K562 (cell line): ENCODE measurements at regions not wholly inside any gene's neighbourhood (a gene's known extent, or its start where the extent isn't known, plus 50 kb on each side); places are given as distances from the start of the nearest gene placed in this dataset.

ENCODE experiments used
- ATAC-seq: fragments of 200-7000 bp; cut with Tn5 transposase; 3 replicates; pipeline ENCODE4 v1.9.1; 2020; ENCODE audit warnings: moderate library complexity
- BruUV-seq: library from RNA; stranded (reverse); fragments of 400-500 nt; replicated peaks from 2 replicates; lab custom pipeline; 2021; lab: Mats Ljungman, UMichigan
- CTCF ChIA-PET: fragments of 300-600 bp; formaldehyde crosslinking; extraction: SDS; loops from one replicate; lab custom pipeline; 2021; ENCODE audit warnings: low intra/inter-chr PET ratio; lab: Yijun Ruan, JAX
- POLR2A ChIA-PET: fragments of 300-600, 350-650 bp; sonication (Branson Sonifier 250); formaldehyde crosslinking; extraction: SDS; loops from one replicate; lab custom pipeline; 2021; ENCODE audit warnings: antibody characterized with exemption, inconsistent platforms; lab: Yijun Ruan, JAX
- DNase-seq, 4 experiments: peaks; one replicate each; pipeline versions ENCODE4 v3.0.0 to v3.0.0-alpha.2; 2011 to 2018; ENCODE audit warnings: low spot score in 3 of 4, mixed read lengths in 3 of 4; ENCODE audit errors: extremely low read depth in 1 of 4
- FAIRE-seq: peaks from 2 replicates; lab custom pipeline; 2011; peaks lifted over from hg19 to GRCh38; lab: Jason Lieb, UNC
- H2AFZ ChIP-seq: 2 replicates; pipeline ENCODE4 v1.6.0; 2011; ENCODE audit warnings: low read depth, low read length, control low read depth, inconsistent platforms
- H3K27ac ChIP-seq: fragments of 200-600 bp; 3 replicates; pipeline ENCODE4 v1.8.0; 2011; ENCODE audit warnings: low read depth, mild to moderate bottlenecking, control low read depth, inconsistent platforms, low read length, moderate library complexity, mixed read lengths; ENCODE audit errors: extremely low read depth
- H3K27me3 ChIP-seq, 2 experiments: fragments of 300-600 bp in 1 of 2; 2 replicates in 1 of 2; 3 replicates in 1 of 2; pipeline versions ENCODE4 v1.6.0 to v1.8.0; 2011; ENCODE audit warnings: inconsistent platforms in 2 of 2, low read length in 2 of 2, mild to moderate bottlenecking in 1 of 2, mixed read lengths in 1 of 2, moderate library complexity in 1 of 2; ENCODE audit not compliant: control insufficient read depth in 2 of 2, insufficient read depth in 2 of 2
- H3K36me3 ChIP-seq: fragments of 300-600 bp; 3 replicates; pipeline ENCODE4 v1.8.0; 2011; ENCODE audit warnings: mild to moderate bottlenecking, low read length, inconsistent platforms; ENCODE audit not compliant: control insufficient read depth, insufficient read depth
- H3K4me1 ChIP-seq, 2 experiments: fragments of 200-600 bp in 1 of 2; replicated peaks in 1 of 2; 2 replicates in 1 of 2; 3 replicates in 1 of 2; pipeline versions ENCODE4 v1.5.1 to v1.8.0; 2011; ENCODE audit warnings: inconsistent platforms in 2 of 2, low read length in 2 of 2, mild to moderate bottlenecking in 1 of 2, mixed read lengths in 1 of 2, moderate library complexity in 1 of 2; ENCODE audit not compliant: control insufficient read depth in 2 of 2, insufficient read depth in 2 of 2
- H3K4me2 ChIP-seq: 2 replicates; pipeline ENCODE4 v1.6.1; 2011; ENCODE audit warnings: low read length, control low read depth, inconsistent platforms, mixed read lengths; ENCODE audit not compliant: insufficient read depth
- H3K4me3 ChIP-seq: fragments of 200-600 bp; sonication (generic), shearing (Covaris generic); 2 replicates; pipeline ENCODE4 v1.5.1; 2016; ENCODE audit warnings: control low read depth, inconsistent platforms
- H3K79me2 ChIP-seq: fragments of 200-600 bp; 3 replicates; pipeline ENCODE4 v1.8.0; 2011; ENCODE audit warnings: low read length, inconsistent platforms; ENCODE audit not compliant: control insufficient read depth, insufficient read depth
- H3K9ac ChIP-seq, 2 experiments: 2 replicates each; pipeline versions ENCODE4 v1.6.0 to v1.6.1; 2011; ENCODE audit warnings: low read depth in 2 of 2, low read length in 2 of 2, control low read depth in 1 of 2, inconsistent platforms in 1 of 2, mild to moderate bottlenecking in 1 of 2, mixed read lengths in 1 of 2; ENCODE audit not compliant: insufficient read depth in 1 of 2
- H3K9me1 ChIP-seq: one replicate; pipeline ENCODE4 v1.6.0; 2011; ENCODE audit warnings: inconsistent platforms, mild to moderate bottlenecking, low read length, moderate library complexity; ENCODE audit not compliant: control insufficient read depth, insufficient read depth
- H3K9me3 ChIP-seq: replicated peaks from 2 replicates; pipeline ENCODE4 v1.5.1; 2011; ENCODE audit warnings: low read depth, low read length, inconsistent platforms; ENCODE audit not compliant: control insufficient read depth, insufficient read depth
- H4K20me1 ChIP-seq: replicated peaks from 2 replicates; pipeline ENCODE4 v1.6.1; 2011; ENCODE audit warnings: low read length, inconsistent platforms, mixed read lengths; ENCODE audit not compliant: control insufficient read depth, insufficient read depth
- ARID1B ChIP-seq: fragments of 450-650 bp; IDR thresholded peaks from 2 replicates; pipeline ENCODE4 v1.6.1; 2016; ENCODE audit warnings: antibody characterized with exemption, mild to moderate bottlenecking, inconsistent platforms
- ATF7 ChIP-seq: fragments of 450-650 bp; IDR thresholded peaks from 2 replicates; pipeline ENCODE4 v1.7.1; 2014; ENCODE audit warnings: mild to moderate bottlenecking, moderate library complexity
- BDP1 ChIP-seq: IDR thresholded peaks from 3 replicates; pipeline ENCODE4 v1.6.1; 2011; ENCODE audit not compliant: insufficient read length, insufficient read depth
- ETS2 ChIP-seq: IDR thresholded peaks from 2 replicates; pipeline ENCODE4 v1.6.1; 2016; ENCODE audit warnings: borderline replicate concordance, missing genetic modification characterization, mild to moderate bottlenecking, moderate library complexity, missing compliant biosample characterization; ENCODE audit not compliant: poor library complexity, severe bottlenecking
- ETV1 ChIP-seq: fragments of 450-650 bp; conservative IDR thresholded peaks from 2 replicates; pipeline ENCODE4 v1.6.1; 2016; ENCODE audit warnings: missing genetic modification characterization, control low read depth, low read depth, missing compliant biosample characterization
- GATAD2A ChIP-seq: fragments of 450-650 bp; IDR thresholded peaks from 2 replicates; pipeline ENCODE4 v1.6.1; 2017
- KHSRP ChIP-seq: fragments of 450-650 bp; IDR thresholded peaks from 2 replicates; pipeline ENCODE4 v1.6.1; 2017
- RFX7 ChIP-seq: fragments of 250-450 bp; sonication (Bioruptor Pico); IDR thresholded peaks from 2 replicates; pipeline ENCODE4 v1.5.1; 2021; ENCODE audit warnings: mild to moderate bottlenecking
- SMAD4 ChIP-seq: fragments of 250-450 bp; sonication (Bioruptor Pico); conservative IDR thresholded peaks from 2 replicates; pipeline ENCODE4 v1.8.0; 2021; ENCODE audit warnings: inconsistent platforms, mild to moderate bottlenecking, moderate library complexity
- SP1 ChIP-seq: sonication (generic); formaldehyde crosslinking; IDR thresholded peaks from 2 replicates; pipeline ENCODE4 v1.8.1; 2022; ENCODE audit warnings: mild to moderate bottlenecking, missing genetic modification reagents
- ZNF274 ChIP-seq: IDR thresholded peaks from 2 replicates; pipeline ENCODE4 v1.6.1; 2011; ENCODE audit warnings: low read depth, mild to moderate bottlenecking, low read length, moderate library complexity, borderline replicate concordance
- ZNF561 ChIP-seq: fragments of 450-650 bp; formaldehyde crosslinking; conservative IDR thresholded peaks from 2 replicates; pipeline ENCODE4 v1.4.0; 2020; ENCODE audit warnings: mild to moderate bottlenecking, moderate library complexity
- ZNF75A ChIP-seq: fragments of 450-650 bp; formaldehyde crosslinking; IDR thresholded peaks from 2 replicates; pipeline ENCODE4 v1.4.0; 2020; ENCODE audit warnings: mild to moderate bottlenecking
- WGBS: fragments of 100-300 bp; shearing (Covaris generic); methylation state at CpG from one replicate; pipeline ENCODE4 v1.1.6; 2016; ENCODE audit warnings: low coverage, mixed read lengths; ENCODE audit not compliant: insufficient coverage; ENCODE audit errors: missing lambda C conversion rate; 5-methylcytosine and 5-hydroxymethylcytosine counted together
- in situ Hi-C: fragments of 300-500 bp; cut with MboI; formaldehyde crosslinking; loops from 4 replicates; pipeline ENCODE4 v1.15.0; 2018; ENCODE audit warnings: inconsistent platforms, mixed read lengths
- intact Hi-C: fragments of 100-400 bp; cut with micrococcal nuclease; formaldehyde crosslinking; loops from 2 replicates; pipeline ENCODE4 v1.14.2; 2022
- TF ChIP-seq, protein P1 (sequence below), 2 experiments: fragments of 450-650 bp in 1 of 2; sonication (generic) in 1 of 2; formaldehyde crosslinking; conservative IDR thresholded peaks; 2 replicates each; pipeline versions ENCODE4 v1.4.0 to v1.8.1; 2020 to 2022; ENCODE audit warnings: mild to moderate bottlenecking in 1 of 2, missing genetic modification reagents in 1 of 2

DNA sequence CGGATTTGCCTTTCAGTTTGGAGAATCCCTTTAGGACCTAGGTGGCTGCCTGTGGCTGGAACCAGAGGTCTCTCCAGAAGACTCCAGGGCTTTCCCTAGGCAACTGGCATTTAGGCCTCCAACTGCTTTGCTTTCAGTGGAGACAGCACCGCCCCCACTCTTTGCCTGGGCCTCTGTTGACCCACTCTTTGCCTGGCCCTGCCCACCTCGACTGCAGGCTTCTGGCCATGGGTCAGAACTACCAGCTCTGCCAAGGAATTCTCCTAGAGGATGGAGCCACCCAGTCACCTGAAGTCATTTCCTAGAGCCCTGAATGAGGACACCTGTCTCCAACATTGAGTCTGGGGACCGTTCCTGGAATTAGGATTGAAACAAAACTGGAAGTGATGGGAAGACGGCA lies 439.0 kb upstream of the CDH4 start:
- Histone ChIP-seq H3K4me2 (no peak overlapping the region), H3K27ac (no peak overlapping the region), H3K9me3 (no peaks in the 10 kb centered on the region), H4K20me1 (no peaks in the 10 kb centered on the region), H3K4me1 (no peaks in the 10 kb centered on the region), H3K27me3 (peaks cover 0 to under 1% of the 10 kb centered on the region in 2 experiments; a peak in 1 of 5 replicates), H3K9me1 (no peaks in the 10 kb centered on the region), H3K36me3 (no peaks in the 10 kb centered on the region), H2AFZ (no peak overlapping the region), H3K9ac (no peak overlapping the region), H3K4me3 (no peak overlapping the region), H3K79me2 (no peaks in the 10 kb centered on the region)
- CTCF ChIA-PET = no interaction called here
- no peak for FAIRE-seq
- in situ Hi-C loops (no loop called here), intact Hi-C loops (no loop called here)
- no peak for ATAC-seq
- DNase-seq = no peak
- TF ChIP-seq, protein P1, sequence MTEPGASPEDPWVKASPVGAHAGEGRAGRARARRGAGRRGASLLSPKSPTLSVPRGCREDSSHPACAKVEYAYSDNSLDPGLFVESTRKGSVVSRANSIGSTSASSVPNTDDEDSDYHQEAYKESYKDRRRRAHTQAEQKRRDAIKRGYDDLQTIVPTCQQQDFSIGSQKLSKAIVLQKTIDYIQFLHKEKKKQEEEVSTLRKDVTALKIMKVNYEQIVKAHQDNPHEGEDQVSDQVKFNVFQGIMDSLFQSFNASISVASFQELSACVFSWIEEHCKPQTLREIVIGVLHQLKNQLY (CRISPR knock-in tag; conservative IDR thresholded peaks at IDR 0.05) = no peak
- TF ChIP-seq KHSRP (no peak), ZNF561 (CRISPR knock-in tag) (no peak), ETS2 (tag) (no peak), SP1 (CRISPR knock-in tag) (no peak), GATAD2A (no peak), ATF7 (no peak)
- no TSS peak for BruUV-seq
- POLR2A ChIA-PET = no interaction called here
- WGBS = 0% methylated on average over 5 of the region's 5 CpGs

DNA sequence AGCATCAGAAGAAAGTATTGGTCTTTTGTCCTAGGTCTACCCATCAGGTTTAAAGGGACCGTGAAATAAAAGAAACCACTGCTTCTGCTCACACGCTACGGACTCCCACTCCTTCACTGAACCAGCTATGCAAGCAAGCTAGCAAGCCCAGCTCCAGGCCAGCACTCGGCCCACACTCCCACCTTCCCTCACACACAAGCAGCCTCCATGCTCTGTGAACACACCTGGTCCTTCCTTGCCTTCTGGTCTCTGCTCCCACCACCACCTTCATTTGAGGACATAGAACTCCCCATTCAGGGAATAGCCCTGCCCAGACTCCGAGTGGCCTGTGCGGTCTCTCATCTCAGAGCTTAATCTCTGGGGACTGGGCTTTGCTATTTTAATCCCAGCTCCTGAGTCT lies 436.4 kb upstream of the CDH4 start:
- no peaks in the 10 kb centered on the region for H3K4me1 ChIP-seq
- no TSS peak for BruUV-seq
- WGBS = 4% methylated on average over 6 of the region's 6 CpGs
- H3K9me3 ChIP-seq = no peaks in the 10 kb centered on the region
- in situ Hi-C loops (no loop called here), intact Hi-C loops (no loop called here)
- H3K27me3 ChIP-seq = no peaks in the 10 kb centered on the region
- H4K20me1 ChIP-seq = no peaks in the 10 kb centered on the region
- FAIRE-seq = no peak
- ChIA-PET POLR2A (no interaction called here), CTCF (no interaction called here)
- DNase-seq = no peak
- H3K36me3 ChIP-seq = no peaks in the 10 kb centered on the region
- no peak overlapping the region for H3K9ac ChIP-seq
- H3K4me2 ChIP-seq = no peak overlapping the region
- H3K27ac ChIP-seq = no peak overlapping the region
- H2AFZ ChIP-seq = no peak overlapping the region
- no peaks in the 10 kb centered on the region for H3K9me1 ChIP-seq
- ATAC-seq = no peak
- no peak overlapping the region for H3K4me3 ChIP-seq
- H3K79me2 ChIP-seq = no peaks in the 10 kb centered on the region
- no peak for TF ChIP-seq BDP1
- no peak for TF ChIP-seq ARID1B
- no peak for TF ChIP-seq ZNF75A (CRISPR knock-in tag)
- no peak for TF ChIP-seq ZNF274
- no peak for TF ChIP-seq RFX7
- no peak for TF ChIP-seq SMAD4
- TF ChIP-seq ETV1 (tag) = no peak
